ENCODE measurements at regions not wholly inside any gene's neighbourhood (a gene's known extent, or its start where the extent isn't known, plus 50 kb on each side); places are given as distances from the start of the nearest gene placed in this dataset.

GRCh38 chr3:39751286-39751685, 58.1 kb upstream of the MYRIP start:
- Histone ChIP-seq H3K9me3 (ENCODE audit: control insufficient read depth in 2 of 2, low read length in 2 of 2) (no peaks in the 10 kb centered on the region), H3K4me1 (ENCODE audit: control insufficient read depth, insufficient read depth, low read length, poor library complexity, severe bottlenecking) (no peaks in the 10 kb centered on the region), H3K4me3 (ENCODE audit: low read depth, low read length) (no peak overlapping the region), H3K36me3 (ENCODE audit: control insufficient read depth, insufficient read depth, low read length) (no peaks in the 10 kb centered on the region), H3K27ac (ENCODE audit: insufficient read depth, low read length, poor library complexity, severe bottlenecking) (no peak overlapping the region), H3K27me3 (ENCODE audit: control insufficient read depth, insufficient read depth, low read length) (no peaks in the 10 kb centered on the region)
- no peaks in the 10 kb centered on the region for H3K36me3 Mint-ChIP-seq
- H3K4me1 Mint-ChIP-seq = no peaks in the 10 kb centered on the region
- peaks cover 0 to 4% (median 0%) of the 10 kb centered on the region in 7 donors for H3K9me3 Mint-ChIP-seq
- no peaks in the 10 kb centered on the region for H3K27me3 Mint-ChIP-seq
- no peak overlapping the region for H3K4me3 Mint-ChIP-seq
- DNase-seq (no peak), ATAC-seq (ENCODE audit: low read depth in 2 of 2) (no peak)
- no peak overlapping the region for H3K27ac Mint-ChIP-seq

GRCh38 chr3:39752019-39752637, 57.3 kb upstream of the MYRIP start:
- ATAC-seq (ENCODE audit: low read depth in 2 of 2) = no peak
- Histone ChIP-seq H3K27me3 (ENCODE audit: control insufficient read depth, insufficient read depth, low read length) (no peaks in the 10 kb centered on the region), H3K4me1 (ENCODE audit: control insufficient read depth, insufficient read depth, low read length, poor library complexity, severe bottlenecking) (no peaks in the 10 kb centered on the region), H3K36me3 (ENCODE audit: control insufficient read depth, insufficient read depth, low read length) (no peaks in the 10 kb centered on the region), H3K4me3 (ENCODE audit: low read depth, low read length) (no peak overlapping the region), H3K27ac (ENCODE audit: insufficient read depth, low read length, poor library complexity, severe bottlenecking) (no peak overlapping the region), H3K9me3 (ENCODE audit: control insufficient read depth in 2 of 2, low read length in 2 of 2) (no peaks in the 10 kb centered on the region)
- Mint-ChIP-seq H3K9me3 (peaks cover 0 to 4% (median 0%) of the 10 kb centered on the region in 7 donors), H3K4me1 (no peaks in the 10 kb centered on the region), H3K27me3 (no peaks in the 10 kb centered on the region), H3K4me3 (no peak overlapping the region), H3K27ac (no peak overlapping the region), H3K36me3 (no peaks in the 10 kb centered on the region)
- no peak for DNase-seq

- Mint-ChIP-seq H3K36me3 (no peaks in the 10 kb centered on the region), H3K9me3 (peaks cover 0 to 4% (median 0%) of the 10 kb centered on the region in 7 donors), H3K27ac (no peak overlapping the region), H3K4me1 (no peaks in the 10 kb centered on the region), H3K4me3 (no peak overlapping the region), H3K27me3 (no peaks in the 10 kb centered on the region)
- Histone ChIP-seq H3K4me1 (ENCODE audit: control insufficient read depth, insufficient read depth, low read length, poor library complexity, severe bottlenecking) (no peaks in the 10 kb centered on the region), H3K27ac (ENCODE audit: insufficient read depth, low read length, poor library complexity, severe bottlenecking) (no peak overlapping the region), H3K36me3 (ENCODE audit: control insufficient read depth, insufficient read depth, low read length) (no peaks in the 10 kb centered on the region), H3K4me3 (ENCODE audit: low read depth, low read length) (no peak overlapping the region), H3K9me3 (ENCODE audit: control insufficient read depth in 2 of 2, low read length in 2 of 2) (no peaks in the 10 kb centered on the region), H3K27me3 (ENCODE audit: control insufficient read depth, insufficient read depth, low read length) (no peaks in the 10 kb centered on the region)
- no peak for ATAC-seq (ENCODE audit: low read depth in 2 of 2)
- no peak for DNase-seq
Measured at GRCh38 chr3:39752751-39753150, 56.7 kb upstream of the MYRIP start.

DNA sequence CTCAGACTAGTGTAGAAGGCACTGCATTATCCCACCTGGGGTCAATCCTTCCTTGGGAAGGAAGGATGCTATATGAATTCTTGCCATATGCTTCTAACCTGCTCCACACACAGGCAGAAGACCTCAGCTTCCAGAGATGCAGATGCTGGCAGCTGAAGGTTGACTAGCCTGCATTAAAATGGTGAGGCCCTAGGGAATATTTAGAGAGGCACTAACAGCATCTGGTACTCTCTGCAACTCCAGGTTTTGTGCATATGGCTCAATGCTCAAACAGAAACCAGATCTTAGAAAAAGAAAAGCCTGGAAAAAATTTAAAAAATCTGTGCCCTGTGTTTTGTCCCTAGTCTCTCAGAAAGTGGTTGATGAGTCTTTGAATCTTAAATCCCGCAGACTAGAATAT, 56.0 kb upstream of the MYRIP start:
- H3K27me3 Mint-ChIP-seq = no peaks in the 10 kb centered on the region
- no peaks in the 10 kb centered on the region for H3K4me1 ChIP-seq (ENCODE audit: control insufficient read depth, insufficient read depth, low read length, poor library complexity, severe bottlenecking)
- no peak for ATAC-seq (ENCODE audit: low read depth in 2 of 2)

DNA sequence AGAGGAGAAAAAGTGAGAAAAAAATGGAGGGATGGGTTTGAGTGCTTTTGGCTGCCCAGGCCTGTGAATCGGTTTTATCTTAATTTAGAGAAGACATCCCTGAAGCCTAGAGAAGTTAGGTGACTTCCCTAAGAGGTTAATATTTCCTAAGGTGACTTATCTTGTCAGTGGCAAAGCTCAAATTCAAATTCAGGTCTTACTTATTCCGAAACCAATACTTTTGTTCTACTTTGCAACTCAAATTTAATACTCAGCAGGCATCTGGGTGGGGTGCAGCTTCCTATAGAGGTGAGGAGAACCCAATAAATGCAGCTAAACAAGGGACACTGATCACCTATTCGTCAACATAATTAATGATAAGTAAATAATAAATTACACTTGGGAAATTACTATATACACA, 54.9 kb upstream of the MYRIP start:
- Histone ChIP-seq H3K27me3 (ENCODE audit: control insufficient read depth, insufficient read depth, low read length) (peaks cover 3% of the 10 kb centered on the region), H3K36me3 (ENCODE audit: control insufficient read depth, insufficient read depth, low read length) (no peaks in the 10 kb centered on the region), H3K4me3 (ENCODE audit: low read depth, low read length) (no peak overlapping the region), H3K27ac (ENCODE audit: insufficient read depth, low read length, poor library complexity, severe bottlenecking) (no peak overlapping the region), H3K4me1 (ENCODE audit: control insufficient read depth, insufficient read depth, low read length, poor library complexity, severe bottlenecking) (no peaks in the 10 kb centered on the region), H3K9me3 (ENCODE audit: control insufficient read depth in 2 of 2, low read length in 2 of 2) (no peaks in the 10 kb centered on the region)
- Mint-ChIP-seq H3K4me3 (no peak overlapping the region), H3K27me3 (no peaks in the 10 kb centered on the region), H3K27ac (no peak overlapping the region), H3K9me3 (peaks cover 0 to 9% (median 0%) of the 10 kb centered on the region in 7 donors), H3K36me3 (no peaks in the 10 kb centered on the region), H3K4me1 (no peaks in the 10 kb centered on the region)
- no peak for ATAC-seq (ENCODE audit: low read depth in 2 of 2)
- no peak for DNase-seq

More for the DNA sequence above, 56.0 kb upstream of the MYRIP start:
- Mint-ChIP-seq H3K4me3 (no peak overlapping the region), H3K4me1 (no peaks in the 10 kb centered on the region), H3K36me3 (no peaks in the 10 kb centered on the region), H3K9me3 (peaks cover 0 to 4% (median 0%) of the 10 kb centered on the region in 7 donors), H3K27ac (no peak overlapping the region)
- Histone ChIP-seq H3K9me3 (ENCODE audit: control insufficient read depth in 2 of 2, low read length in 2 of 2) (no peaks in the 10 kb centered on the region), H3K4me3 (ENCODE audit: low read depth, low read length) (no peak overlapping the region), H3K27me3 (ENCODE audit: control insufficient read depth, insufficient read depth, low read length) (no peaks in the 10 kb centered on the region), H3K36me3 (ENCODE audit: control insufficient read depth, insufficient read depth, low read length) (no peaks in the 10 kb centered on the region), H3K27ac (ENCODE audit: insufficient read depth, low read length, poor library complexity, severe bottlenecking) (no peak overlapping the region)
- DNase-seq = no peak

GRCh38 chr3:39755100-39755499, 54.3 kb upstream of the MYRIP start:
- Mint-ChIP-seq H3K4me3 (no peak overlapping the region), H3K4me1 (no peaks in the 10 kb centered on the region), H3K27me3 (no peaks in the 10 kb centered on the region), H3K27ac (no peak overlapping the region), H3K36me3 (no peaks in the 10 kb centered on the region), H3K9me3 (peaks cover 0 to 9% (median 0%) of the 10 kb centered on the region in 7 donors)
- H3K27me3 ChIP-seq (ENCODE audit: control insufficient read depth, insufficient read depth, low read length) = peaks cover 3% of the 10 kb centered on the region
- H3K4me1 ChIP-seq (ENCODE audit: control insufficient read depth, insufficient read depth, low read length, poor library complexity, severe bottlenecking) = no peaks in the 10 kb centered on the region
- no peak overlapping the region for H3K4me3 ChIP-seq (ENCODE audit: low read depth, low read length)
- H3K36me3 ChIP-seq (ENCODE audit: control insufficient read depth, insufficient read depth, low read length) = no peaks in the 10 kb centered on the region
- DNase-seq = no peak
- no peak overlapping the region for H3K27ac ChIP-seq (ENCODE audit: insufficient read depth, low read length, poor library complexity, severe bottlenecking)
- ATAC-seq (ENCODE audit: low read depth in 2 of 2) = no peak
- no peaks in the 10 kb centered on the region for H3K9me3 ChIP-seq (ENCODE audit: control insufficient read depth in 2 of 2, low read length in 2 of 2)

DNA sequence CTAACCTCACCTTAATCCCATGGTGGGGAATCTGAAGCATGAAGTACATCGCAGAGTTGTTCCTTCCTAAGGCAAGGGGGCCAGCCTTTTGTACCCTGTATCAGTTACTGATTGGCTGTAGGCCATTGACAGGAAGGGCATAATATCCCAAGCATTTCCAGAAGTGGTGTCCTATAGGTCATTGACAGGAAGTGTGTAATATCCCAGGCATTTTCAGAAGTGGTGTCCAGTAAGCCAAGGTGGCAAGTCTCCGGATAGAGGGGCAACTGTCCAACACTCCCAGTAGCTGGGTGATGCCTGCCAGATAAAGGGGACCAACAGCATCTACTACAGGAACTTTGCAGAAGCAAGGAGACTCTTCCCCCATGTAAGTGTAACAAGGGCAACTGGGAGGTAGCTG, 52.1 kb upstream of the MYRIP start:
- peaks cover 0 to 8% (median 0%) of the 10 kb centered on the region in 7 donors for H3K9me3 Mint-ChIP-seq
- H3K27ac Mint-ChIP-seq = no peak overlapping the region
- H3K4me1 Mint-ChIP-seq = no peaks in the 10 kb centered on the region
- H3K27me3 ChIP-seq (ENCODE audit: control insufficient read depth, insufficient read depth, low read length) = peaks cover 3% of the 10 kb centered on the region
- no peaks in the 10 kb centered on the region for H3K27me3 Mint-ChIP-seq
- H3K27ac ChIP-seq (ENCODE audit: insufficient read depth, low read length, poor library complexity, severe bottlenecking) = no peak overlapping the region
- H3K4me1 ChIP-seq (ENCODE audit: control insufficient read depth, insufficient read depth, low read length, poor library complexity, severe bottlenecking) = no peaks in the 10 kb centered on the region
- no peaks in the 10 kb centered on the region for H3K9me3 ChIP-seq (ENCODE audit: control insufficient read depth in 2 of 2, low read length in 2 of 2)
- no peak overlapping the region for H3K4me3 ChIP-seq (ENCODE audit: low read depth, low read length)
- ATAC-seq (ENCODE audit: low read depth in 2 of 2) = no peak
- no peak overlapping the region for H3K4me3 Mint-ChIP-seq
- no peaks in the 10 kb centered on the region for H3K36me3 ChIP-seq (ENCODE audit: control insufficient read depth, insufficient read depth, low read length)
- H3K36me3 Mint-ChIP-seq = no peaks in the 10 kb centered on the region
- DNase-seq = no peak

All from CD4-positive, CD25-positive, alpha-beta regulatory T cell (primary cell).